Trophoblast cell (in vitro differentiated cells and primary cell): ENCODE measurements at regions not wholly inside any gene's neighbourhood (a gene's known extent, or its start where the extent isn't known, plus 50 kb on each side); places are given as distances from the start of the nearest gene placed in this dataset.

Experiments used
- DNase-seq, 2 donors: peaks; one replicate each; pipeline ENCODE4 v3.0.0-alpha.2; 2016
- H2AFZ ChIP-seq: 2 replicates; pipeline ENCODE4 v1.6.1; 2013; ENCODE audit warnings: low read length, moderate library complexity, mild to moderate bottlenecking; ENCODE audit not compliant: insufficient read depth, poor library complexity
- H2AK5ac ChIP-seq: 2 replicates; pipeline ENCODE4 v1.6.1; 2013; ENCODE audit warnings: mild to moderate bottlenecking, low read length
- H2BK120ac ChIP-seq: 2 replicates; pipeline ENCODE4 v1.6.1; 2013; ENCODE audit warnings: low read length, mild to moderate bottlenecking, moderate library complexity; ENCODE audit not compliant: insufficient read depth, poor library complexity
- H2BK12ac ChIP-seq: 2 replicates; pipeline ENCODE4 v1.6.1; 2013; ENCODE audit warnings: mild to moderate bottlenecking, low read length, moderate library complexity
- H2BK5ac ChIP-seq: 2 replicates; pipeline ENCODE4 v1.6.1; 2013; ENCODE audit warnings: low read length, low read depth, moderate library complexity, mild to moderate bottlenecking; ENCODE audit not compliant: poor library complexity
- H3K14ac ChIP-seq: 2 replicates; pipeline ENCODE4 v1.6.1; 2013; ENCODE audit warnings: mild to moderate bottlenecking, low read length
- H3K18ac ChIP-seq: 2 replicates; pipeline ENCODE4 v1.6.1; 2013; ENCODE audit warnings: mild to moderate bottlenecking, low read length
- H3K23ac ChIP-seq: 2 replicates; pipeline ENCODE4 v1.6.1; 2013; ENCODE audit warnings: low read length
- H3K27ac ChIP-seq: 2 replicates; pipeline ENCODE4 v1.5.1; 2013; ENCODE audit warnings: low read depth, mild to moderate bottlenecking, inconsistent platforms, low read length, moderate library complexity
- H3K27me3 ChIP-seq: 2 replicates; pipeline ENCODE4 v1.6.1; 2013; ENCODE audit warnings: inconsistent platforms, mild to moderate bottlenecking, low read length, moderate library complexity; ENCODE audit not compliant: insufficient read depth
- H3K36me3 ChIP-seq, 2 experiments: 1 replicate in 1 of 2; 2 replicates in 1 of 2; pipeline ENCODE4 v1.6.1; 2013; ENCODE audit warnings: low read length in 2 of 2, mild to moderate bottlenecking in 2 of 2, moderate library complexity in 1 of 2; ENCODE audit not compliant: insufficient read depth in 2 of 2, control insufficient read depth in 1 of 2
- H3K4ac ChIP-seq: 2 replicates; pipeline ENCODE4 v1.6.1; 2013; ENCODE audit warnings: low read depth, mild to moderate bottlenecking, low read length, moderate library complexity
- H3K4me1 ChIP-seq, 2 experiments: 1 replicate in 1 of 2; 2 replicates in 1 of 2; pipeline ENCODE4 v1.6.1; 2013; ENCODE audit warnings: low read length in 2 of 2, mild to moderate bottlenecking in 2 of 2, moderate library complexity in 1 of 2; ENCODE audit not compliant: insufficient read depth in 2 of 2, control insufficient read depth in 1 of 2
- H3K4me2 ChIP-seq: 2 replicates; pipeline ENCODE4 v1.6.1; 2013; ENCODE audit warnings: inconsistent platforms, mild to moderate bottlenecking, low read length, moderate library complexity
- H3K4me3 ChIP-seq: 2 replicates; pipeline ENCODE4 v1.5.1; 2013; ENCODE audit warnings: mild to moderate bottlenecking, low read depth, low read length, inconsistent platforms
- H3K79me1 ChIP-seq: one replicate; pipeline ENCODE4 v1.6.1; 2013; ENCODE audit warnings: low read length
- H3K79me2 ChIP-seq: 2 replicates; pipeline ENCODE4 v1.6.1; 2013; ENCODE audit warnings: low read length, mild to moderate bottlenecking; ENCODE audit not compliant: control insufficient read depth, insufficient read depth, poor library complexity
- H3K9ac ChIP-seq: 2 replicates; pipeline ENCODE4 v1.6.1; 2013; ENCODE audit warnings: mild to moderate bottlenecking, low read length
- H3K9me3 ChIP-seq: 2 replicates; pipeline ENCODE4 v1.6.1; 2013; ENCODE audit warnings: low read depth, mild to moderate bottlenecking, control low read depth, inconsistent platforms, low read length; ENCODE audit not compliant: insufficient read depth
- H4K12ac ChIP-seq: 2 replicates; pipeline ENCODE4 v1.6.1; 2013; ENCODE audit warnings: low read depth, mild to moderate bottlenecking, low read length, moderate library complexity
- H4K8ac ChIP-seq: 2 replicates; pipeline ENCODE4 v1.6.1; 2013; ENCODE audit warnings: low read depth, mild to moderate bottlenecking, low read length, moderate library complexity
- H4K91ac ChIP-seq: one replicate; pipeline ENCODE4 v1.6.1; 2013; ENCODE audit warnings: low read depth, mild to moderate bottlenecking, low read length, moderate library complexity
- WGBS: extraction: QIAGEN DNeasy Blood & Tissue Kit; methylation state at CpG from one replicate; pipeline ENCODE4 v1.1.7; 2013; ENCODE audit warnings: missing lambda C conversion rate; ENCODE audit not compliant: insufficient read length, insufficient coverage; ENCODE audit errors: extremely low coverage; 5-methylcytosine and 5-hydroxymethylcytosine counted together

DNA sequence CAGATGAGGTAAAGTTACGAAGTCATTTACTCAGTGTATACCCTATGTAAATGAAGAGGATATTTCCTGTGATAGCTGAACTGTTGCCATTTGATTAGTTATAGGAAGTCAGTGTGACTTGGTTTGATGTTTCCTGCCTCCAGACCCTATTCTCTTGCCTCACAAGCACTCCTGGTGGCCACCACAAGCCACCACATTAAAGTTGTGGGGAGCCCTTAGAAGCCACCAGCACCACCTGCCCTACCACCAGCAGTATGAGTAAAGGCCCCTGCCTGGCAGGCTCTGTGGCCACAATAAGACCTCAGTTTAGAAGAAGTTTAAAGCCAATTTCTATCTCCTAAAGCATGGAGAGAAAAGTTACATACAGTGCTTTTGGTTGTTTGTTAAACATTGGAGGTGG lies 189.7 kb downstream of the DDX3Y start:
- H3K4me3 ChIP-seq = no peak overlapping the region
- peak overlapping the region; percentile 87 for H2BK12ac ChIP-seq
- no peak overlapping the region for H4K12ac ChIP-seq
- H3K9me3 ChIP-seq = no peaks in the 10 kb centered on the region
- H4K91ac ChIP-seq = peak overlapping the region; percentile 81
- DNase-seq = no peak
- no peak overlapping the region for H3K4ac ChIP-seq
- H3K23ac ChIP-seq = no peak overlapping the region
- no peak overlapping the region for H3K9ac ChIP-seq
- no CpG with 5 or more reads among the region's 1 CpG for WGBS
- H2BK5ac ChIP-seq = peak overlapping the region; percentile 68
- peaks cover 0 to 2% of the 10 kb centered on the region in 2 experiments for H3K36me3 ChIP-seq
- peak overlapping the region; percentile 26 for H3K27ac ChIP-seq
- peak overlapping the region; percentile 35 for H4K8ac ChIP-seq
- H3K79me2 ChIP-seq = no peaks in the 10 kb centered on the region
- H3K4me1 ChIP-seq = peaks cover 8 to 20% of the 10 kb centered on the region in 2 experiments
- H3K79me1 ChIP-seq = peaks cover 14% of the 10 kb centered on the region
- peak overlapping the region; percentile 89 for H2AK5ac ChIP-seq
- peak overlapping the region; percentile 24 for H2BK120ac ChIP-seq
- H3K27me3 ChIP-seq = no peaks in the 10 kb centered on the region
- H3K4me2 ChIP-seq = no peak overlapping the region
- H2AFZ ChIP-seq = no peak overlapping the region
- no peak overlapping the region for H3K18ac ChIP-seq
- peak overlapping the region; percentile 34 for H3K14ac ChIP-seq

DNA sequence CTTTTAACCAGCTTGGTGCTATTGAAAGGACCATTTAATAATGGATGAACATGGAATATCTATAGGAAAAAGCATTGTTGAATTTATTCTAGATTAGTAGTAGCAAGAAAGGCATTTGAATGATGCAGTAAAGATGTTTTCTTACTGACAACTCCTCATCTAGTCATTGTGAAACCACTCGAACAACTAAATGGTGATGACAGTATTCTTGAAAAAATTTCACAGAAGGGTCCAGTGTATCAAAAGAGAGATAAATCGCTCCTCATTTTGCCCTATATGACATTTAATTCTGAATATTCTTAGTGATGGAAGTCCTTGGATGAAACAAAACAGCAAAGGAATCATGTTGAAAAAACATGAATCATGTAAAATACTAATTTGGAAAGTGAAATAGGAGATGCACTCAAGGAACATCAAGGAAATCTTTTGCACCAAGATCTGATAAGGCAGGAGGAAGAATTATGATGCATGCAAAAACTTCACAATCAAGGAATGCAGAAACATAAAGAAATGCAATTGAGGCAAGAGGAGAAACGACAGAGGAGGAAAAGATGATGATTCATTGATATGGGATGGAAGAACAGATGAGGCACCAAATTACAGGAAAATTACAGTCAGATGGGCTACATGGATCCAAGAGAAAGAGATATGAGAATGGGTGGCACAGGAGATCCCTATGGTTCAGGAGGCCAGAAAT lies 190.4 kb downstream of the DDX3Y start:
- H3K4me3 ChIP-seq = no peak overlapping the region
- no CpG with 5 or more reads among the region's 3 CpGs for WGBS

DNA sequence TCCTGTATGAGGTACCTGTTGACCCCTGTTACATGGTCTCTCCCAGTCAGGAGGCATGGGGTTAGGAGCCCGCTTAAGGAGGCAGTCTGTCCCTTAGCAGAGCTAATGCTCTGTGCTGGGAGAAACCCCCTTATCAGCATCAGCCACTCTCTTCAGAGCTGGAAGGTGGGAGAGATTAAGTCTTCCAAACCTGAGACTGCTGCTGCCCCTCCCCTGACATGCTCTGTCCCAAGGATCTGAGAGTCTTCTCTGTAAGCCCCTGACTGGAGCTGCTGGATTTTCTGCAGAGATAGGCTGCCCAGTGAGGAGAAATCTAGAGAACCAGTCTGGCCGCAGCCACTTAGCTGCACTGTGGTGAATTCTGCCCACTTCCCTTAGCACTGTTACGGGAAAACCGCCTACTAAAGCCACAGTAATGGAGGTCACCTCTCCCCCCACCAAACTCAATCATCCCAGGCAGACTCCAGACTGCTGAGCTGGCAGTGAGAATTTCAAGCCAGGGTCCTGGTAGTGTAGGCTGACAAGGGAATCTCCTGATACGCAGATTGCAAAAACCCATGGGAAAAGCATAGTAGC lies 222.3 kb downstream of the DDX3Y start:
- Histone ChIP-seq H3K4ac (no peak overlapping the region), H3K79me1 (no peaks in the 10 kb centered on the region), H3K4me3 (no peak overlapping the region), H3K4me1 (no peaks in the 10 kb centered on the region), H3K23ac (no peak overlapping the region), H2BK120ac (no peak overlapping the region), H3K27me3 (no peaks in the 10 kb centered on the region), H4K12ac (no peak overlapping the region), H3K4me2 (no peak overlapping the region), H3K79me2 (no peaks in the 10 kb centered on the region), H3K9me3 (no peaks in the 10 kb centered on the region), H4K91ac (no peak overlapping the region), H4K8ac (no peak overlapping the region), H2BK5ac (no peak overlapping the region), H3K18ac (no peak overlapping the region), H3K27ac (no peak overlapping the region), H3K14ac (no peak overlapping the region), H2BK12ac (no peak overlapping the region), H2AK5ac (no peak overlapping the region), H2AFZ (no peak overlapping the region), H3K36me3 (no peaks in the 10 kb centered on the region), H3K9ac (no peak overlapping the region)
- DNase-seq = no peak
- WGBS = no CpG with 5 or more reads among the region's 5 CpGs

More for the DNA sequence above, 190.4 kb downstream of the DDX3Y start:
- Histone ChIP-seq H2BK120ac (no peak overlapping the region), H3K18ac (no peak overlapping the region), H3K9me3 (no peaks in the 10 kb centered on the region), H4K8ac (no peak overlapping the region), H3K27ac (no peak overlapping the region), H2BK12ac (no peak overlapping the region), H3K4ac (no peak overlapping the region), H3K23ac (no peak overlapping the region), H3K27me3 (no peaks in the 10 kb centered on the region), H3K79me1 (peaks cover 14% of the 10 kb centered on the region), H3K4me2 (no peak overlapping the region), H3K79me2 (no peaks in the 10 kb centered on the region), H4K12ac (no peak overlapping the region), H4K91ac (no peak overlapping the region), H2AFZ (no peak overlapping the region), H3K9ac (no peak overlapping the region), H3K14ac (no peak overlapping the region), H3K36me3 (no peaks in the 10 kb centered on the region), H3K4me1 (peaks cover 8 to 20% of the 10 kb centered on the region in 2 experiments), H2BK5ac (no peak overlapping the region), H2AK5ac (no peak overlapping the region)
- no peak for DNase-seq

DNA sequence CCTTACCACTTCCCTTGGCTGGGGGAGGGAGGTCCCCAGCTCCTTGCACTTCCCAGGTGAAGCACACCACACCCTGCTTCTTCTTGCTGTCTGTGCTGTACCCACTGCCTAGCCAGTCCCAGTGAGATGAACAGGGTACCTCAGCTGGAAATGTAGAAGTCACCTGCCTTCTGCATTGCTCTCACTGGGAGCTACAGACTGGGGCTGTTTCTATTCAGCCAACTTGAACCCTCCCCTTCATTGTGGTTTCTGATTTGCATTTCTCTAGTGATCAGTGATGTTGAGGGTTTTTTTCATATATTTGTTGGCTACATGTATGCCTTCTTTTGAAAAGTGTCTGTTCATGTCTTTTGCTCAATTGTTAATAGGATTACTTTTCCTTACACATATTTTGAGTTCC lies 222.8 kb downstream of the DDX3Y start:
- Histone ChIP-seq H3K18ac (no peak overlapping the region), H3K79me1 (no peaks in the 10 kb centered on the region), H3K4me2 (no peak overlapping the region), H2BK5ac (no peak overlapping the region), H4K8ac (no peak overlapping the region), H3K27ac (no peak overlapping the region), H4K91ac (no peak overlapping the region), H3K9me3 (no peaks in the 10 kb centered on the region), H2AFZ (no peak overlapping the region), H3K27me3 (no peaks in the 10 kb centered on the region), H2BK12ac (no peak overlapping the region), H3K4me1 (no peaks in the 10 kb centered on the region), H2BK120ac (no peak overlapping the region), H3K4me3 (no peak overlapping the region), H3K36me3 (no peaks in the 10 kb centered on the region), H3K79me2 (no peaks in the 10 kb centered on the region), H3K4ac (no peak overlapping the region), H2AK5ac (no peak overlapping the region), H3K9ac (no peak overlapping the region), H3K23ac (no peak overlapping the region), H4K12ac (no peak overlapping the region), H3K14ac (no peak overlapping the region)
- DNase-seq = no peak
